Trophoblast cell (in vitro differentiated cells and primary cell): ENCODE measurements at regions not wholly inside any gene's neighbourhood (a gene's known extent, or its start where the extent isn't known, plus 50 kb on each side); places are given as distances from the start of the nearest gene placed in this dataset.

ENCODE experiments used
- DNase-seq, 2 donors: peaks; one replicate each; pipeline ENCODE4 v3.0.0-alpha.2; 2016
- H2AFZ ChIP-seq: 2 replicates; pipeline ENCODE4 v1.6.1; 2013; ENCODE audit warnings: low read length, moderate library complexity, mild to moderate bottlenecking; ENCODE audit not compliant: insufficient read depth, poor library complexity
- H2AK5ac ChIP-seq: 2 replicates; pipeline ENCODE4 v1.6.1; 2013; ENCODE audit warnings: mild to moderate bottlenecking, low read length
- H2BK120ac ChIP-seq: 2 replicates; pipeline ENCODE4 v1.6.1; 2013; ENCODE audit warnings: low read length, mild to moderate bottlenecking, moderate library complexity; ENCODE audit not compliant: insufficient read depth, poor library complexity
- H2BK12ac ChIP-seq: 2 replicates; pipeline ENCODE4 v1.6.1; 2013; ENCODE audit warnings: mild to moderate bottlenecking, low read length, moderate library complexity
- H2BK5ac ChIP-seq: 2 replicates; pipeline ENCODE4 v1.6.1; 2013; ENCODE audit warnings: low read length, low read depth, moderate library complexity, mild to moderate bottlenecking; ENCODE audit not compliant: poor library complexity
- H3K14ac ChIP-seq: 2 replicates; pipeline ENCODE4 v1.6.1; 2013; ENCODE audit warnings: mild to moderate bottlenecking, low read length
- H3K18ac ChIP-seq: 2 replicates; pipeline ENCODE4 v1.6.1; 2013; ENCODE audit warnings: mild to moderate bottlenecking, low read length
- H3K23ac ChIP-seq: 2 replicates; pipeline ENCODE4 v1.6.1; 2013; ENCODE audit warnings: low read length
- H3K27ac ChIP-seq: 2 replicates; pipeline ENCODE4 v1.5.1; 2013; ENCODE audit warnings: low read depth, mild to moderate bottlenecking, inconsistent platforms, low read length, moderate library complexity
- H3K27me3 ChIP-seq: 2 replicates; pipeline ENCODE4 v1.6.1; 2013; ENCODE audit warnings: inconsistent platforms, mild to moderate bottlenecking, low read length, moderate library complexity; ENCODE audit not compliant: insufficient read depth
- H3K36me3 ChIP-seq, 2 experiments: 1 replicate in 1 of 2; 2 replicates in 1 of 2; pipeline ENCODE4 v1.6.1; 2013; ENCODE audit warnings: low read length in 2 of 2, mild to moderate bottlenecking in 2 of 2, moderate library complexity in 1 of 2; ENCODE audit not compliant: insufficient read depth in 2 of 2, control insufficient read depth in 1 of 2
- H3K4ac ChIP-seq: 2 replicates; pipeline ENCODE4 v1.6.1; 2013; ENCODE audit warnings: low read depth, mild to moderate bottlenecking, low read length, moderate library complexity
- H3K4me1 ChIP-seq, 2 experiments: 1 replicate in 1 of 2; 2 replicates in 1 of 2; pipeline ENCODE4 v1.6.1; 2013; ENCODE audit warnings: low read length in 2 of 2, mild to moderate bottlenecking in 2 of 2, moderate library complexity in 1 of 2; ENCODE audit not compliant: insufficient read depth in 2 of 2, control insufficient read depth in 1 of 2
- H3K4me2 ChIP-seq: 2 replicates; pipeline ENCODE4 v1.6.1; 2013; ENCODE audit warnings: inconsistent platforms, mild to moderate bottlenecking, low read length, moderate library complexity
- H3K4me3 ChIP-seq: 2 replicates; pipeline ENCODE4 v1.5.1; 2013; ENCODE audit warnings: mild to moderate bottlenecking, low read depth, low read length, inconsistent platforms
- H3K79me1 ChIP-seq: one replicate; pipeline ENCODE4 v1.6.1; 2013; ENCODE audit warnings: low read length
- H3K79me2 ChIP-seq: 2 replicates; pipeline ENCODE4 v1.6.1; 2013; ENCODE audit warnings: low read length, mild to moderate bottlenecking; ENCODE audit not compliant: control insufficient read depth, insufficient read depth, poor library complexity
- H3K9ac ChIP-seq: 2 replicates; pipeline ENCODE4 v1.6.1; 2013; ENCODE audit warnings: mild to moderate bottlenecking, low read length
- H3K9me3 ChIP-seq: 2 replicates; pipeline ENCODE4 v1.6.1; 2013; ENCODE audit warnings: low read depth, mild to moderate bottlenecking, control low read depth, inconsistent platforms, low read length; ENCODE audit not compliant: insufficient read depth
- H4K12ac ChIP-seq: 2 replicates; pipeline ENCODE4 v1.6.1; 2013; ENCODE audit warnings: low read depth, mild to moderate bottlenecking, low read length, moderate library complexity
- H4K8ac ChIP-seq: 2 replicates; pipeline ENCODE4 v1.6.1; 2013; ENCODE audit warnings: low read depth, mild to moderate bottlenecking, low read length, moderate library complexity
- H4K91ac ChIP-seq: one replicate; pipeline ENCODE4 v1.6.1; 2013; ENCODE audit warnings: low read depth, mild to moderate bottlenecking, low read length, moderate library complexity
- WGBS: extraction: QIAGEN DNeasy Blood & Tissue Kit; methylation state at CpG from one replicate; pipeline ENCODE4 v1.1.7; 2013; ENCODE audit warnings: missing lambda C conversion rate; ENCODE audit not compliant: insufficient read length, insufficient coverage; ENCODE audit errors: extremely low coverage; 5-methylcytosine and 5-hydroxymethylcytosine counted together

DNA sequence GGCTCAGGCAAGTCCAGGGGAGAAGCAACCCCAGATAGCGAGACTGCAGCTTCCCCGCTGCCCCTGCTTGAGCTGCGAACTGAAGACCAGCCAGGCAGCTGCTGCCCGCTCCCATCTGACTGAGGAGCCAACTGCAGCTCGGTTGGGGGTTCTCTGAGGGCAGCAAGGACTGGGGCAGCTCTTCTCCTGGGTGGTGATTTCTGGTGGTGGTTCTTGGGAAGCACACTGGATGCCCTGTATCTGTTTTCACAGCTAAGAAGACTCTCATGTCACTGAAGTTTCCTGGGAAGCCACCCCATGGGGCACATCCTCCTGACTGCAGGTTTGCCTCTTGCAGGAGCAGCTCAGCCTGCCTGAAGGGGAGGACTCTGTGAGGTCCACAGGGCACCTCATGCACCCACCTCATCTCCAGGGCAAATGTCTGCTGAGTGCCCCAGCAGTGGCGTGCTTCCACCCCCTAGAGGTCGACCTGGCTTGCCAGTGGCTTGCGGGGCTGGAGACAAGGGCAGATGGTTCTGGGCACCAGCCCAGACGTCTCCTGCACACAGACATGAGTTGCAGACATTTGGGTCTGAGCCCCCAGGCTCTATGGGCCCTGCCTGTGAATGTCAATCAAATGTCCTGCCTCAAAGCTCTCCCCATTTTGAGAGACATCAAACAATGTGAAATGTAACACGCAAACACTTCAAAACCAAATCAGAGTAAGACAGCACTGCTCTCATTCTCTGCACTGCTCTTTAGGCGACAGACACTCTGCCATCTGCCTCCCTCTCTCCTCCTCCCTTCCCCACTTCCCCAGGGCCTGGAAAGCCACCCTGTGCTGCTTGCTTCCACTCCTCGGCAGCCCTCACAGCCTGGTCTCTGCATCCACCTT, 800.9 kb downstream of the BRD1 start:
- no peak overlapping the region for H2AFZ ChIP-seq
- H4K12ac ChIP-seq = no peak overlapping the region
- no peak overlapping the region for H3K23ac ChIP-seq
- H3K27me3 ChIP-seq = no peaks in the 10 kb centered on the region
- H3K79me1 ChIP-seq = no peaks in the 10 kb centered on the region
- no peak overlapping the region for H3K27ac ChIP-seq
- H2BK120ac ChIP-seq = no peak overlapping the region
- H3K9me3 ChIP-seq = peaks cover 5% of the 10 kb centered on the region
- no peak overlapping the region for H3K4me3 ChIP-seq
- no peak overlapping the region for H3K4ac ChIP-seq
- DNase-seq = no peak
- no peaks in the 10 kb centered on the region for H3K79me2 ChIP-seq
- no peak overlapping the region for H4K8ac ChIP-seq
- no peak overlapping the region for H3K4me2 ChIP-seq
- no CpG with 5 or more reads among the region's 12 CpGs for WGBS
- no peaks in the 10 kb centered on the region for H3K36me3 ChIP-seq
- H4K91ac ChIP-seq = no peak overlapping the region
- H3K14ac ChIP-seq = no peak overlapping the region
- no peak overlapping the region for H2BK5ac ChIP-seq
- no peak overlapping the region for H3K18ac ChIP-seq
- H3K9ac ChIP-seq = no peak overlapping the region
- H3K4me1 ChIP-seq = no peaks in the 10 kb centered on the region
- H2AK5ac ChIP-seq = no peak overlapping the region
- no peak overlapping the region for H2BK12ac ChIP-seq

- Histone ChIP-seq H3K4me1 (no peaks in the 10 kb centered on the region), H2BK12ac (no peak overlapping the region), H3K27me3 (no peaks in the 10 kb centered on the region), H2AK5ac (no peak overlapping the region), H3K4ac (no peak overlapping the region), H4K12ac (no peak overlapping the region), H4K91ac (no peak overlapping the region), H3K14ac (no peak overlapping the region), H3K4me3 (no peak overlapping the region), H3K27ac (no peak overlapping the region), H3K18ac (no peak overlapping the region), H4K8ac (no peak overlapping the region), H3K23ac (no peak overlapping the region), H2BK5ac (no peak overlapping the region), H3K36me3 (no peaks in the 10 kb centered on the region), H3K9ac (no peak overlapping the region), H3K79me1 (no peaks in the 10 kb centered on the region), H2BK120ac (no peak overlapping the region), H3K9me3 (peaks cover 5% of the 10 kb centered on the region), H3K4me2 (no peak overlapping the region), H2AFZ (no peak overlapping the region), H3K79me2 (no peaks in the 10 kb centered on the region)
- WGBS = no CpG with 5 or more reads among the region's 17 CpGs
- DNase-seq = no peak
Observed at GRCh38 chr22:49025791-49026493, 801.7 kb downstream of the BRD1 start.

DNA sequence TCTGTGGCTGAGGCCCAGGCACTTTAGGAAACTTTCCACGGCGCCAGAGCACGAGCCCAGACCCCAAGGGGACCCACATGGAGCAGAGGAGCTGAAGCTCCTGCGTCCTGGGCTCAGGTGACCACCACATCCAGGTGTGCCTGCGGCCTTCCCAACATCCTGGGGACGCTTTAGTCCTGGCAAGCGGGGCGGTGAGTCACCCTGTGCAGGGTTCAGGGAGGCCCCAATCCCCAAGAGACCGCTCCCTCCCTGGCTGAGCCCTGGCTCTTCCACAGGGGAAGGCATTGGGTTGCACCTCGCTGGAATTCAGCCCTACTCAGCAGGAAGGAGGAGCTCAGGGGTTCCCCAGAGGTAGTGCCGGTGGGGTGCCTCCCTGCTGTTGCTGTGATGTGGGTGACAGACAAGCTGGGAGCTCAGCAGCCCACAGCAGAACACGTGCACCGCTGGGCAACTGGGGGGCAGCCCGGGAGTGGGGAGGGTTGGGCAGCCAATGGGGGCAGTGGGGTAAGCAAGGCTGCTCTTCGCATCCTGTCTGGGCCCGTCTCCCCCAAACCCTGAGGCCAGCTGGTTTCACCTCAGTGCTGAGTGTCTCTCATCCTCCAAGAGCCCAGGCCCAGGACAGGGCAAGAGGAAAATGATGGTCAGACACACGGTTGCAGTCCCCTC, 802.8 kb downstream of the BRD1 start:
- Histone ChIP-seq H3K9me3 (peaks cover 5% of the 10 kb centered on the region), H2BK120ac (no peak overlapping the region), H4K8ac (no peak overlapping the region), H3K4me2 (no peak overlapping the region), H3K27ac (no peak overlapping the region), H3K23ac (no peak overlapping the region), H2BK12ac (no peak overlapping the region), H3K27me3 (no peaks in the 10 kb centered on the region), H3K14ac (no peak overlapping the region), H3K9ac (no peak overlapping the region), H2AK5ac (no peak overlapping the region), H4K91ac (no peak overlapping the region), H2BK5ac (no peak overlapping the region), H3K36me3 (no peaks in the 10 kb centered on the region), H3K79me2 (no peaks in the 10 kb centered on the region), H4K12ac (no peak overlapping the region), H3K4ac (no peak overlapping the region), H3K79me1 (no peaks in the 10 kb centered on the region), H3K4me3 (no peak overlapping the region), H3K4me1 (no peaks in the 10 kb centered on the region), H2AFZ (no peak overlapping the region), H3K18ac (no peak overlapping the region)
- no peak for DNase-seq
- no CpG with 5 or more reads among the region's 17 CpGs for WGBS

- Histone ChIP-seq H3K23ac (no peak overlapping the region), H2BK12ac (no peak overlapping the region), H4K12ac (no peak overlapping the region), H3K27me3 (no peaks in the 10 kb centered on the region), H3K9ac (no peak overlapping the region), H3K36me3 (no peaks in the 10 kb centered on the region), H2AK5ac (no peak overlapping the region), H3K4me1 (no peaks in the 10 kb centered on the region), H3K14ac (no peak overlapping the region), H3K9me3 (peaks cover 5% of the 10 kb centered on the region), H4K91ac (no peak overlapping the region), H4K8ac (no peak overlapping the region), H2BK120ac (no peak overlapping the region), H3K27ac (no peak overlapping the region), H2AFZ (no peak overlapping the region), H3K18ac (no peak overlapping the region), H3K4me3 (no peak overlapping the region), H3K79me1 (no peaks in the 10 kb centered on the region), H3K4ac (no peak overlapping the region), H2BK5ac (no peak overlapping the region), H3K79me2 (no peaks in the 10 kb centered on the region), H3K4me2 (no peak overlapping the region)
- DNase-seq = no peak
- WGBS = no CpG with 5 or more reads among the region's 38 CpGs
Observed at GRCh38 chr22:49023879-49024774, 803.5 kb downstream of the BRD1 start.
